ENCODE measurements at regions not wholly inside any gene's neighbourhood (a gene's known extent, or its start where the extent isn't known, plus 50 kb on each side); places are given as distances from the start of the nearest gene placed in this dataset.

- TF ChIP-seq POLR2A (IDR thresholded peaks at IDR 0.05) (no peak), CTCF (IDR thresholded peaks at IDR 0.05) (no peak)
These were observed 171.3 kb upstream of the GAS1 start for GRCh38 chr9:87118594-87118993.

All from heart left ventricle (tissue), 13 donors.